K562 (cell line): ENCODE measurements at regions not wholly inside any gene's neighbourhood (a gene's known extent, or its start where the extent isn't known, plus 50 kb on each side); places are given as distances from the start of the nearest gene placed in this dataset.

Experiments used
- ATAC-seq: fragments of 200-7000 bp; cut with Tn5 transposase; 3 replicates; pipeline ENCODE4 v1.9.1; 2020; ENCODE audit warnings: moderate library complexity
- BruUV-seq: library from RNA; stranded (reverse); fragments of 400-500 nt; replicated peaks from 2 replicates; lab custom pipeline; 2021; lab: Mats Ljungman, UMichigan
- CTCF ChIA-PET: fragments of 300-600 bp; formaldehyde crosslinking; extraction: SDS; loops from one replicate; lab custom pipeline; 2021; ENCODE audit warnings: low intra/inter-chr PET ratio; lab: Yijun Ruan, JAX
- POLR2A ChIA-PET: fragments of 300-600, 350-650 bp; sonication (Branson Sonifier 250); formaldehyde crosslinking; extraction: SDS; loops from one replicate; lab custom pipeline; 2021; ENCODE audit warnings: antibody characterized with exemption, inconsistent platforms; lab: Yijun Ruan, JAX
- DNase-seq, 4 experiments: peaks; one replicate each; pipeline versions ENCODE4 v3.0.0 to v3.0.0-alpha.2; 2011 to 2018; ENCODE audit warnings: low spot score in 3 of 4, mixed read lengths in 3 of 4; ENCODE audit errors: extremely low read depth in 1 of 4
- FAIRE-seq: peaks from 2 replicates; lab custom pipeline; 2011; peaks lifted over from hg19 to GRCh38; lab: Jason Lieb, UNC
- H2AFZ ChIP-seq: 2 replicates; pipeline ENCODE4 v1.6.0; 2011; ENCODE audit warnings: low read depth, low read length, control low read depth, inconsistent platforms
- H3K27ac ChIP-seq: fragments of 200-600 bp; 3 replicates; pipeline ENCODE4 v1.8.0; 2011; ENCODE audit warnings: low read depth, mild to moderate bottlenecking, control low read depth, inconsistent platforms, low read length, moderate library complexity, mixed read lengths; ENCODE audit errors: extremely low read depth
- H3K27me3 ChIP-seq, 2 experiments: fragments of 300-600 bp in 1 of 2; 2 replicates in 1 of 2; 3 replicates in 1 of 2; pipeline versions ENCODE4 v1.6.0 to v1.8.0; 2011; ENCODE audit warnings: inconsistent platforms in 2 of 2, low read length in 2 of 2, mild to moderate bottlenecking in 1 of 2, mixed read lengths in 1 of 2, moderate library complexity in 1 of 2; ENCODE audit not compliant: control insufficient read depth in 2 of 2, insufficient read depth in 2 of 2
- H3K36me3 ChIP-seq: fragments of 300-600 bp; 3 replicates; pipeline ENCODE4 v1.8.0; 2011; ENCODE audit warnings: mild to moderate bottlenecking, low read length, inconsistent platforms; ENCODE audit not compliant: control insufficient read depth, insufficient read depth
- H3K4me1 ChIP-seq, 2 experiments: fragments of 200-600 bp in 1 of 2; replicated peaks in 1 of 2; 2 replicates in 1 of 2; 3 replicates in 1 of 2; pipeline versions ENCODE4 v1.5.1 to v1.8.0; 2011; ENCODE audit warnings: inconsistent platforms in 2 of 2, low read length in 2 of 2, mild to moderate bottlenecking in 1 of 2, mixed read lengths in 1 of 2, moderate library complexity in 1 of 2; ENCODE audit not compliant: control insufficient read depth in 2 of 2, insufficient read depth in 2 of 2
- H3K4me2 ChIP-seq: 2 replicates; pipeline ENCODE4 v1.6.1; 2011; ENCODE audit warnings: low read length, control low read depth, inconsistent platforms, mixed read lengths; ENCODE audit not compliant: insufficient read depth
- H3K4me3 ChIP-seq: fragments of 200-600 bp; sonication (generic), shearing (Covaris generic); 2 replicates; pipeline ENCODE4 v1.5.1; 2016; ENCODE audit warnings: control low read depth, inconsistent platforms
- H3K79me2 ChIP-seq: fragments of 200-600 bp; 3 replicates; pipeline ENCODE4 v1.8.0; 2011; ENCODE audit warnings: low read length, inconsistent platforms; ENCODE audit not compliant: control insufficient read depth, insufficient read depth
- H3K9ac ChIP-seq, 2 experiments: 2 replicates each; pipeline versions ENCODE4 v1.6.0 to v1.6.1; 2011; ENCODE audit warnings: low read depth in 2 of 2, low read length in 2 of 2, control low read depth in 1 of 2, inconsistent platforms in 1 of 2, mild to moderate bottlenecking in 1 of 2, mixed read lengths in 1 of 2; ENCODE audit not compliant: insufficient read depth in 1 of 2
- H3K9me1 ChIP-seq: one replicate; pipeline ENCODE4 v1.6.0; 2011; ENCODE audit warnings: inconsistent platforms, mild to moderate bottlenecking, low read length, moderate library complexity; ENCODE audit not compliant: control insufficient read depth, insufficient read depth
- H3K9me3 ChIP-seq: replicated peaks from 2 replicates; pipeline ENCODE4 v1.5.1; 2011; ENCODE audit warnings: low read depth, low read length, inconsistent platforms; ENCODE audit not compliant: control insufficient read depth, insufficient read depth
- H4K20me1 ChIP-seq: replicated peaks from 2 replicates; pipeline ENCODE4 v1.6.1; 2011; ENCODE audit warnings: low read length, inconsistent platforms, mixed read lengths; ENCODE audit not compliant: control insufficient read depth, insufficient read depth
- CBFA2T2 ChIP-seq: fragments of 450-650 bp; conservative IDR thresholded peaks from 2 replicates; pipeline ENCODE4 v1.6.1; 2017; ENCODE audit warnings: mild to moderate bottlenecking
- HDAC8 ChIP-seq: fragments of 450-650 bp; IDR thresholded peaks from 2 replicates; pipeline ENCODE4 v1.6.1; 2016; ENCODE audit warnings: mild to moderate bottlenecking, missing genetic modification characterization, moderate library complexity, missing compliant biosample characterization
- IFI16 ChIP-seq: fragments of 250-450 bp; sonication (Bioruptor Pico); IDR thresholded peaks from 2 replicates; pipeline ENCODE4 v2.1.2; 2022; ENCODE audit warnings: mild to moderate bottlenecking, inconsistent platforms
- NUFIP1 ChIP-seq: fragments of 450-650 bp; IDR thresholded peaks from 2 replicates; pipeline ENCODE4 v1.6.1; 2018; ENCODE audit not compliant: partially characterized antibody
- POLR3A ChIP-seq: IDR thresholded peaks from 2 replicates; pipeline ENCODE4 v1.6.1; 2011; ENCODE audit warnings: borderline replicate concordance, mild to moderate bottlenecking, moderate library complexity; ENCODE audit not compliant: insufficient read length, insufficient read depth; ENCODE audit errors: extremely low read depth
- SNRNP70 ChIP-seq: fragments of 200-400 bp; formaldehyde crosslinking; optimal IDR thresholded peaks from 2 replicates; pipeline ENCODE3; 2017; ENCODE audit warnings: low read depth, low read length
- ZBED1 ChIP-seq: IDR thresholded peaks from 2 replicates; pipeline ENCODE4 v1.6.1; 2014
- ZNF274 ChIP-seq: IDR thresholded peaks from 2 replicates; pipeline ENCODE4 v1.6.1; 2011; ENCODE audit warnings: low read depth, mild to moderate bottlenecking, low read length, moderate library complexity, borderline replicate concordance
- WGBS: fragments of 100-300 bp; shearing (Covaris generic); methylation state at CpG from one replicate; pipeline ENCODE4 v1.1.6; 2016; ENCODE audit warnings: low coverage, mixed read lengths; ENCODE audit not compliant: insufficient coverage; ENCODE audit errors: missing lambda C conversion rate; 5-methylcytosine and 5-hydroxymethylcytosine counted together
- in situ Hi-C: fragments of 300-500 bp; cut with MboI; formaldehyde crosslinking; loops from 4 replicates; pipeline ENCODE4 v1.15.0; 2018; ENCODE audit warnings: inconsistent platforms, mixed read lengths
- intact Hi-C: fragments of 100-400 bp; cut with micrococcal nuclease; formaldehyde crosslinking; loops from 2 replicates; pipeline ENCODE4 v1.14.2; 2022
- TF ChIP-seq, protein P1 (sequence below): conservative IDR thresholded peaks from 2 replicates; pipeline ENCODE4 v1.6.1; 2011; ENCODE audit warnings: low read depth, mild to moderate bottlenecking, low read length; ENCODE audit not compliant: control insufficient read depth
- TF ChIP-seq, protein P2 (sequence below), 2 experiments: fragments of 450-650 bp; IDR thresholded peaks; 2 replicates each; pipeline ENCODE4 v1.6.1; 2018; ENCODE audit warnings: mild to moderate bottlenecking in 2 of 2, low read depth in 1 of 2; ENCODE audit not compliant: partially characterized antibody in 2 of 2

DNA sequence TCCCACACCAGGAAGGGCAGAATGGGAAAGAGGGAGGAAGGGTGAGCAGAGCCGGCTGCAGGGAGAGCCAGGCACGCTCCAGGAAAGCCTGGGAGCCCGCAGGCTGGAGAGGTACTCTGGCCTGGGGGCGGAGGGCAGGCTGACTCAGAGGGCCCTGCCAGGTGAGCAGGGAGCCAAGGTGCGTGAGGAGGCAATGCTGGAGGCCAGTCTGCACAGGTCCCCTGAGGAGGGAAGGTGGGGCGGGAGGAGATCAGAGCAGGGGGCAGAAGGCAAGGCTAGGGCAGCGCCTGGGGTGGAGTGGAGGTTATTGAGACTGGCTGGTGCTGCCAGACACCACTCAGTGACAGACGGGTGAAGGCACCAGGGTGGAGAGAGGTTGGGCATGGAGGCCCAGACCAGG is 385.0 kb downstream of the BCL11B start:
- in situ Hi-C loops (no loop called here), intact Hi-C loops (no loop called here)
- no peaks in the 10 kb centered on the region; a peak in 1 of 5 replicates for H3K27me3 ChIP-seq
- no peaks in the 10 kb centered on the region for H3K36me3 ChIP-seq
- H3K27ac ChIP-seq: no peak overlapping the region
- no CpG with 5 or more reads among the region's 8 CpGs for WGBS
- no peaks in the 10 kb centered on the region for H3K9me1 ChIP-seq
- no peaks in the 10 kb centered on the region; a peak in 1 of 5 replicates for H3K4me1 ChIP-seq
- no peak overlapping the region for H2AFZ ChIP-seq
- no peak overlapping the region for H3K4me3 ChIP-seq
- no peak overlapping the region for H3K4me2 ChIP-seq
- BruUV-seq: no TSS peak
- ChIA-PET CTCF (no interaction called here), POLR2A (no interaction called here)
- DNase-seq (no peak), ATAC-seq (no peak), FAIRE-seq (no peak)
- no peaks in the 10 kb centered on the region for H3K79me2 ChIP-seq
- TF ChIP-seq IFI16 (CRISPR knock-in tag): no peak
- H3K9me3 ChIP-seq: no peaks in the 10 kb centered on the region
- no peak overlapping the region for H3K9ac ChIP-seq
- H4K20me1 ChIP-seq: no peaks in the 10 kb centered on the region

DNA sequence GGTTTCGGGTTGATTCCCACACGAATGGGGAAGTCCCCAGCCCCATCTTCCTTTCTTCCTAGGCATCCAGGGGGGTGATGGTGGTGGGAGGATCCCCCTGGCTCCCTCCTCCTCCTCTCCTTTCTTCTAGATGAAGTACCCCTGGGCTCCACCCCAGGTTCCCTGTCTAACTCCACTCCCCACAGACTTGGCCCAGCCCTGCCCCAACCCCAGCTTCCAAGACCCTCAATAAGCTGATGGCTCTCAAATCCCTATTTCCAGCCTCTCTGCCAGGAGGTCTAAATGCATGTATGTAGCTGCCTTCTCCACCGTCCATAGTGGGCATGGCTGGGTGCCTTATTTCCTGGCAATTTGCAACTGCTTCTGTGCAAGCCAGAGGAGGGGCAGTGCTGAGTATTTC is 383.7 kb downstream of the BCL11B start:
- H3K79me2 ChIP-seq: no peaks in the 10 kb centered on the region
- H3K36me3 ChIP-seq: no peaks in the 10 kb centered on the region
- no peaks in the 10 kb centered on the region for H3K9me1 ChIP-seq
- TF ChIP-seq ZBED1 (no peak), HDAC8 (tag) (no peak), POLR3A (no peak), NUFIP1 (no peak), CBFA2T2 (no peak), SNRNP70 (no peak), ZNF274 (no peak)
- TF ChIP-seq, protein P1, sequence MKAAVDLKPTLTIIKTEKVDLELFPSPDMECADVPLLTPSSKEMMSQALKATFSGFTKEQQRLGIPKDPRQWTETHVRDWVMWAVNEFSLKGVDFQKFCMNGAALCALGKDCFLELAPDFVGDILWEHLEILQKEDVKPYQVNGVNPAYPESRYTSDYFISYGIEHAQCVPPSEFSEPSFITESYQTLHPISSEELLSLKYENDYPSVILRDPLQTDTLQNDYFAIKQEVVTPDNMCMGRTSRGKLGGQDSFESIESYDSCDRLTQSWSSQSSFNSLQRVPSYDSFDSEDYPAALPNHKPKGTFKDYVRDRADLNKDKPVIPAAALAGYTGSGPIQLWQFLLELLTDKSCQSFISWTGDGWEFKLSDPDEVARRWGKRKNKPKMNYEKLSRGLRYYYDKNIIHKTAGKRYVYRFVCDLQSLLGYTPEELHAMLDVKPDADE: no peak
- TF ChIP-seq, protein P2, sequence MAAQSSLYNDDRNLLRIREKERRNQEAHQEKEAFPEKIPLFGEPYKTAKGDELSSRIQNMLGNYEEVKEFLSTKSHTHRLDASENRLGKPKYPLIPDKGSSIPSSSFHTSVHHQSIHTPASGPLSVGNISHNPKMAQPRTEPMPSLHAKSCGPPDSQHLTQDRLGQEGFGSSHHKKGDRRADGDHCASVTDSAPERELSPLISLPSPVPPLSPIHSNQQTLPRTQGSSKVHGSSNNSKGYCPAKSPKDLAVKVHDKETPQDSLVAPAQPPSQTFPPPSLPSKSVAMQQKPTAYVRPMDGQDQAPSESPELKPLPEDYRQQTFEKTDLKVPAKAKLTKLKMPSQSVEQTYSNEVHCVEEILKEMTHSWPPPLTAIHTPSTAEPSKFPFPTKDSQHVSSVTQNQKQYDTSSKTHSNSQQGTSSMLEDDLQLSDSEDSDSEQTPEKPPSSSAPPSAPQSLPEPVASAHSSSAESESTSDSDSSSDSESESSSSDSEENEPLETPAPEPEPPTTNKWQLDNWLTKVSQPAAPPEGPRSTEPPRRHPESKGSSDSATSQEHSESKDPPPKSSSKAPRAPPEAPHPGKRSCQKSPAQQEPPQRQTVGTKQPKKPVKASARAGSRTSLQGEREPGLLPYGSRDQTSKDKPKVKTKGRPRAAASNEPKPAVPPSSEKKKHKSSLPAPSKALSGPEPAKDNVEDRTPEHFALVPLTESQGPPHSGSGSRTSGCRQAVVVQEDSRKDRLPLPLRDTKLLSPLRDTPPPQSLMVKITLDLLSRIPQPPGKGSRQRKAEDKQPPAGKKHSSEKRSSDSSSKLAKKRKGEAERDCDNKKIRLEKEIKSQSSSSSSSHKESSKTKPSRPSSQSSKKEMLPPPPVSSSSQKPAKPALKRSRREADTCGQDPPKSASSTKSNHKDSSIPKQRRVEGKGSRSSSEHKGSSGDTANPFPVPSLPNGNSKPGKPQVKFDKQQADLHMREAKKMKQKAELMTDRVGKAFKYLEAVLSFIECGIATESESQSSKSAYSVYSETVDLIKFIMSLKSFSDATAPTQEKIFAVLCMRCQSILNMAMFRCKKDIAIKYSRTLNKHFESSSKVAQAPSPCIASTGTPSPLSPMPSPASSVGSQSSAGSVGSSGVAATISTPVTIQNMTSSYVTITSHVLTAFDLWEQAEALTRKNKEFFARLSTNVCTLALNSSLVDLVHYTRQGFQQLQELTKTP (IDR thresholded peaks at IDR 0.05; ENCODE audit: low read depth in 1 of 2, partially characterized antibody in 2 of 2): no peak
- TF ChIP-seq, all 486 proteins: peak for 0
- ATAC-seq (no peak), DNase-seq (no peak), FAIRE-seq (no peak)
- CTCF ChIA-PET: no interaction called here
- no peak overlapping the region for H3K9ac ChIP-seq
- H3K4me1 ChIP-seq: no peaks in the 10 kb centered on the region; a peak in 1 of 5 replicates
- intact Hi-C loops: no loop called here
- POLR2A ChIA-PET: no interaction called here
- H3K9me3 ChIP-seq: no peaks in the 10 kb centered on the region
- in situ Hi-C loops: no loop called here
- no peaks in the 10 kb centered on the region for H4K20me1 ChIP-seq
- H3K4me2 ChIP-seq: no peak overlapping the region
- H3K27ac ChIP-seq: no peak overlapping the region
- H3K4me3 ChIP-seq: no peak overlapping the region
- no TSS peak for BruUV-seq
- H2AFZ ChIP-seq: no peak overlapping the region
- no peaks in the 10 kb centered on the region; a peak in 1 of 5 replicates for H3K27me3 ChIP-seq
- 0% methylated on average over 3 of the region's 3 CpGs for WGBS
